G401 (cell line): ENCODE measurements at regions not wholly inside any gene's neighbourhood (a gene's known extent, or its start where the extent isn't known, plus 50 kb on each side); places are given as distances from the start of the nearest gene placed in this dataset.
A peak's percentile ranks its signal among the peaks of the same experiment; 100 is the strongest.

Source experiments
- DNase-seq: peaks from one replicate; pipeline ENCODE4 v3.0.0-alpha.2; 2015; ENCODE audit warnings: low spot score
- in situ Hi-C: cut with HindIII; loops from 2 replicates; pipeline ENCODE4 v1.10.0; 2016; ENCODE audit warnings: low sequenced_read_pairs, mixed read lengths

GRCh38 chrX:145178268-145178667 is 69.0 kb upstream of the SPANXN1 start:
- in situ Hi-C loops = no loop called here

GRCh38 chrX:145190801-145191389 is 56.4 kb upstream of the SPANXN1 start:
- in situ Hi-C loops = no loop called here

More at GRCh38 chrX:145178268-145178667, 69.0 kb upstream of the SPANXN1 start:
- DNase-seq = no peak

More at GRCh38 chrX:145190801-145191389, 56.4 kb upstream of the SPANXN1 start:
- peak; percentile 0 for DNase-seq
